ENCODE measurements at regions not wholly inside any gene's neighbourhood (a gene's known extent, or its start where the extent isn't known, plus 50 kb on each side); places are given as distances from the start of the nearest gene placed in this dataset.

- ATAC-seq (ENCODE audit: low FRiP score), result no peak
- no peak for DNase-seq (ENCODE audit: low spot score)
- TF ChIP-seq, protein P1, sequence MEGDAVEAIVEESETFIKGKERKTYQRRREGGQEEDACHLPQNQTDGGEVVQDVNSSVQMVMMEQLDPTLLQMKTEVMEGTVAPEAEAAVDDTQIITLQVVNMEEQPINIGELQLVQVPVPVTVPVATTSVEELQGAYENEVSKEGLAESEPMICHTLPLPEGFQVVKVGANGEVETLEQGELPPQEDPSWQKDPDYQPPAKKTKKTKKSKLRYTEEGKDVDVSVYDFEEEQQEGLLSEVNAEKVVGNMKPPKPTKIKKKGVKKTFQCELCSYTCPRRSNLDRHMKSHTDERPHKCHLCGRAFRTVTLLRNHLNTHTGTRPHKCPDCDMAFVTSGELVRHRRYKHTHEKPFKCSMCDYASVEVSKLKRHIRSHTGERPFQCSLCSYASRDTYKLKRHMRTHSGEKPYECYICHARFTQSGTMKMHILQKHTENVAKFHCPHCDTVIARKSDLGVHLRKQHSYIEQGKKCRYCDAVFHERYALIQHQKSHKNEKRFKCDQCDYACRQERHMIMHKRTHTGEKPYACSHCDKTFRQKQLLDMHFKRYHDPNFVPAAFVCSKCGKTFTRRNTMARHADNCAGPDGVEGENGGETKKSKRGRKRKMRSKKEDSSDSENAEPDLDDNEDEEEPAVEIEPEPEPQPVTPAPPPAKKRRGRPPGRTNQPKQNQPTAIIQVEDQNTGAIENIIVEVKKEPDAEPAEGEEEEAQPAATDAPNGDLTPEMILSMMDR (IDR thresholded peaks at IDR 0.05), result no peak
These were observed 550.4 kb downstream of the TCERG1L start for GRCh38 chr10:130761032-130761575.

DNA sequence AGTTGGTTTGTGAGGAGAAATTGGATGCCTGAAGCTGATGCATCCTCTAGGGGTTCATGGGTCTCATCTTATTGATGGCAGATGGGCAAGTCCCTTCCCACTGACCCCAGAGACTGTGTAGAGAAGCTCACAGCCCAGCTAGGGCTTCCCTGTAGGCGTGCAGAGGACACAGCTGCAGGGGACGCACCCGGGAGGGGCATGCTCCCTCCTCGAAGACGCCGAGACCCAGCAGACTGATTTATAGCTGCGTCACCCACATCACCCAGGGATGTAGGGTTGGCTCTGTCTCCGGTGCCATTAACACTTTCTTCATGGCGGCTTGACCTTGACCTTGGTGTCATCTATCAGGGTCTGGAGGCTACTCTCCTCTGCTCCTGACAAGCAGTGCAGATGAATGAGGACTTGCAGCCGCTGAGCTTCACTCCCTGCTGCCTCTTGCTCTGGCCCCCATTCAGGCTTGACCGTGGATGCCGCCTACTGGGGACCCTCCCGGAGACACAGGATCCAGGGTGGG lies 549.7 kb downstream of the TCERG1L start:
- ATAC-seq (ENCODE audit: low FRiP score), result no peak
- no peak for DNase-seq (ENCODE audit: low spot score)
- TF ChIP-seq, protein P1 (IDR thresholded peaks at IDR 0.05), result no peak

GRCh38 chr10:130762491-130762890 lies 549.0 kb downstream of the TCERG1L start:
- TF ChIP-seq, protein P1 (IDR thresholded peaks at IDR 0.05), result no peak
- ATAC-seq (ENCODE audit: low FRiP score), result no peak
- no peak for DNase-seq (ENCODE audit: low spot score)

- DNase-seq (ENCODE audit: low spot score), result no peak
- TF ChIP-seq, protein P1 (IDR thresholded peaks at IDR 0.05), result no peak
- ATAC-seq (ENCODE audit: low FRiP score), result no peak
These were observed 548.5 kb downstream of the TCERG1L start for GRCh38 chr10:130763071-130763470.

DNA sequence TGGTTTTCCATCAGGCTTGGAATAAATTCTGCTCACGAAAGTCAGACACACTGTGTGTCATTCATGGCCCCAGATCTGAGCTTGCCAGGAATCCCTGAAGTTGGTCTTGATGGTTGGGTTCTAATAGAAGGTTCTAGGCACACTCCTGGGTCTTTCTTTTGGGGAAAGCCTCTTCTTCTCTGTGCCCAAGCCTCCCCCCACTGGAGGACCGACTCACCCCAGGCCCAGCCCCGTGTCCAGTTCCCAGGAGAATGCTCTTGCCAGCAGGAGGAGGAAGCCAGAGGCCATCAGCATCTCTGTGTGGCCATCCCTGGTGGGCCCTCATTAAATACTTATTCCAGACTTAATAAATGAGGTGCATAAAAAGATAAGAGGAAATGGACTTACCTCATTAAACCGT lies 548.0 kb downstream of the TCERG1L start:
- TF ChIP-seq, protein P1 (IDR thresholded peaks at IDR 0.05), result no peak
- DNase-seq (ENCODE audit: low spot score), result no peak
- ATAC-seq (ENCODE audit: low FRiP score), result no peak

GRCh38 chr10:130764651-130765050 lies 546.9 kb downstream of the TCERG1L start:
- TF ChIP-seq, protein P1 (IDR thresholded peaks at IDR 0.05), result no peak
- ATAC-seq (ENCODE audit: low FRiP score) (no peak), DNase-seq (ENCODE audit: low spot score) (no peak)

GRCh38 chr10:130766071-130766470 lies 545.5 kb downstream of the TCERG1L start:
- ATAC-seq (ENCODE audit: low FRiP score) (no peak), DNase-seq (ENCODE audit: low spot score) (no peak)
- TF ChIP-seq, protein P1 (IDR thresholded peaks at IDR 0.05), result no peak
